ENCODE measurements at regions not wholly inside any gene's neighbourhood (a gene's known extent, or its start where the extent isn't known, plus 50 kb on each side); places are given as distances from the start of the nearest gene placed in this dataset.
A peak's percentile ranks its signal among the peaks of the same experiment; 100 is the strongest.

GRCh38 chr7:106793015-106793975 lies 71.8 kb upstream of the PIK3CG start:
- Mint-ChIP-seq H3K27ac (ENCODE audit: unreplicated experiment) (no peak overlapping the region), H3K36me3 (ENCODE audit: low read depth, unreplicated experiment) (no peaks in the 10 kb centered on the region), H3K9me3 (ENCODE audit: unreplicated experiment) (peaks cover 7% of the 10 kb centered on the region), H3K4me1 (ENCODE audit: low read depth, unreplicated experiment) (peaks cover 1% of the 10 kb centered on the region), H3K4me3 (ENCODE audit: unreplicated experiment) (no peak overlapping the region), H3K27me3 (ENCODE audit: low read depth, unreplicated experiment) (no peaks in the 10 kb centered on the region)
- no peak for DNase-seq (ENCODE audit: low read depth)
- Histone ChIP-seq H3K9me3 (ENCODE audit: insufficient read depth, low read depth, low read length) (no peaks in the 10 kb centered on the region), H3K79me2 (ENCODE audit: insufficient read depth, low read length) (no peaks in the 10 kb centered on the region), H2AFZ (ENCODE audit: low read depth, low read length) (no peak overlapping the region), H3K27ac (ENCODE audit: low read depth, low read length) (no peak overlapping the region), H4K20me1 (ENCODE audit: insufficient read depth, low read length) (no peaks in the 10 kb centered on the region), H3K4me1 (ENCODE audit: insufficient read depth, low read length) (no peaks in the 10 kb centered on the region), H3K4me3 (ENCODE audit: insufficient read depth, low read depth, low read length) (no peak overlapping the region), H3K36me3 (ENCODE audit: insufficient read depth, low read length) (no peaks in the 10 kb centered on the region), H3K4me2 (ENCODE audit: low read length) (no peak overlapping the region), H3K27me3 (ENCODE audit: insufficient read depth, low read length) (no peaks in the 10 kb centered on the region), H3K9ac (ENCODE audit: low read length) (no peak overlapping the region)
- FAIRE-seq: peak; percentile 72
- peak; percentile 42 for TF ChIP-seq CTCF (IDR thresholded peaks at IDR 0.05; ENCODE audit: insufficient read depth, low read depth, low read length)
- TF ChIP-seq EZH2 (IDR thresholded peaks at IDR 0.05; ENCODE audit: insufficient read depth, low read length): no peak

GRCh38 chr7:106794276-106795083 lies 70.6 kb upstream of the PIK3CG start:
- Histone ChIP-seq H3K4me2 (ENCODE audit: low read length) (no peak overlapping the region), H2AFZ (ENCODE audit: low read depth, low read length) (no peak overlapping the region), H3K4me1 (ENCODE audit: insufficient read depth, low read length) (no peaks in the 10 kb centered on the region), H3K36me3 (ENCODE audit: insufficient read depth, low read length) (no peaks in the 10 kb centered on the region), H3K9ac (ENCODE audit: low read length) (no peak overlapping the region), H3K79me2 (ENCODE audit: insufficient read depth, low read length) (no peaks in the 10 kb centered on the region), H3K9me3 (ENCODE audit: insufficient read depth, low read depth, low read length) (no peaks in the 10 kb centered on the region), H3K27me3 (ENCODE audit: insufficient read depth, low read length) (no peaks in the 10 kb centered on the region), H3K27ac (ENCODE audit: low read depth, low read length) (no peak overlapping the region), H3K4me3 (ENCODE audit: insufficient read depth, low read depth, low read length) (no peak overlapping the region), H4K20me1 (ENCODE audit: insufficient read depth, low read length) (no peaks in the 10 kb centered on the region)
- no peak for FAIRE-seq
- H3K9me3 Mint-ChIP-seq (ENCODE audit: unreplicated experiment): peaks cover 7% of the 10 kb centered on the region
- peaks cover 1% of the 10 kb centered on the region for H3K4me1 Mint-ChIP-seq (ENCODE audit: low read depth, unreplicated experiment)
- H3K4me3 Mint-ChIP-seq (ENCODE audit: unreplicated experiment): no peak overlapping the region
- TF ChIP-seq EZH2 (IDR thresholded peaks at IDR 0.05; ENCODE audit: insufficient read depth, low read length) (no peak), CTCF (IDR thresholded peaks at IDR 0.05; ENCODE audit: insufficient read depth, low read depth, low read length) (no peak)
- no peak for DNase-seq (ENCODE audit: low read depth)
- H3K27ac Mint-ChIP-seq (ENCODE audit: unreplicated experiment): no peak overlapping the region
- H3K36me3 Mint-ChIP-seq (ENCODE audit: low read depth, unreplicated experiment): no peaks in the 10 kb centered on the region
- H3K27me3 Mint-ChIP-seq (ENCODE audit: low read depth, unreplicated experiment): no peaks in the 10 kb centered on the region
